Hepatocyte (in vitro differentiated cells): ENCODE measurements at regions not wholly inside any gene's neighbourhood (a gene's known extent, or its start where the extent isn't known, plus 50 kb on each side); places are given as distances from the start of the nearest gene placed in this dataset.

Experiments
- DNase-seq: peaks from one replicate; pipeline ENCODE4 v3.0.0-alpha.2; 2016; ENCODE audit warnings: low spot score
- H2AFZ ChIP-seq: fragments of 200-600 bp; sonication (generic); 2 replicates; pipeline ENCODE4 v1.6.0; 2016; ENCODE audit warnings: antibody characterized with exemption, mild to moderate bottlenecking
- H3K27ac ChIP-seq: fragments of 200-600 bp; sonication (generic); 2 replicates; pipeline ENCODE4 v1.5.1; 2016; ENCODE audit warnings: mild to moderate bottlenecking
- H3K27me3 ChIP-seq: fragments of 200-600 bp; sonication (generic); 2 replicates; pipeline ENCODE4 v1.6.1; 2016
- H3K36me3 ChIP-seq: fragments of 200-600 bp; sonication (generic); replicated peaks from 2 replicates; pipeline ENCODE4 v1.5.1; 2016; ENCODE audit warnings: low read depth; ENCODE audit not compliant: insufficient read depth
- H3K4me1 ChIP-seq: fragments of 200-600 bp; sonication (generic); 2 replicates; pipeline ENCODE4 v1.5.1; 2016; ENCODE audit warnings: mild to moderate bottlenecking, moderate library complexity; ENCODE audit not compliant: insufficient read depth
- H3K4me2 ChIP-seq: fragments of 200-600 bp; sonication (generic); 2 replicates; pipeline ENCODE4 v1.6.0; 2016
- H3K4me3 ChIP-seq: fragments of 200-600 bp; sonication (generic); 2 replicates; pipeline ENCODE4 v1.5.1; 2016; ENCODE audit warnings: mild to moderate bottlenecking
- H3K79me2 ChIP-seq: fragments of 200-600 bp; sonication (generic); 2 replicates; pipeline ENCODE4 v1.6.0; 2017; ENCODE audit warnings: mild to moderate bottlenecking
- H3K9me2 ChIP-seq: fragments of 200-600 bp; sonication (generic); replicated peaks from 2 replicates; pipeline ENCODE4 v1.6.0; 2017; ENCODE audit warnings: mild to moderate bottlenecking; ENCODE audit not compliant: insufficient read depth
- H3K9me3 ChIP-seq: fragments of 200-600 bp; sonication (generic); 2 replicates; pipeline ENCODE4 v1.5.1; 2016; ENCODE audit warnings: low read depth, mild to moderate bottlenecking
- H4K20me1 ChIP-seq: fragments of 200-600 bp; sonication (generic); 2 replicates; pipeline ENCODE4 v1.6.0; 2016; ENCODE audit warnings: mild to moderate bottlenecking; ENCODE audit not compliant: insufficient read depth, poor library complexity, severe bottlenecking
- EZH2 ChIP-seq: fragments of 200-600 bp; sonication (generic); IDR thresholded peaks from 2 replicates; pipeline ENCODE4 v1.6.1; 2016; ENCODE audit warnings: antibody characterized with exemption, mild to moderate bottlenecking, borderline replicate concordance
- EZH2phosphoT487 ChIP-seq: fragments of 200-600 bp; sonication (generic); IDR thresholded peaks from one replicate; pipeline ENCODE4 v1.6.1; 2018; ENCODE audit warnings: antibody characterized with exemption, mild to moderate bottlenecking, low read depth, moderate library complexity; ENCODE audit not compliant: unreplicated experiment, severe bottlenecking
- WGBS: methylation state at CpG from one replicate; pipeline ENCODE4 v1.1.6; 2016; ENCODE audit warnings: low lambda C conversion rate; ENCODE audit errors: missing lambda C conversion rate; 5-methylcytosine and 5-hydroxymethylcytosine counted together
- TF ChIP-seq, protein P1 (sequence below): fragments of 200-600 bp; sonication (generic); IDR thresholded peaks from 2 replicates; pipeline ENCODE4 v1.5.1; 2016; ENCODE audit warnings: antibody characterized with exemption, mild to moderate bottlenecking; ENCODE audit not compliant: poor library complexity

DNA sequence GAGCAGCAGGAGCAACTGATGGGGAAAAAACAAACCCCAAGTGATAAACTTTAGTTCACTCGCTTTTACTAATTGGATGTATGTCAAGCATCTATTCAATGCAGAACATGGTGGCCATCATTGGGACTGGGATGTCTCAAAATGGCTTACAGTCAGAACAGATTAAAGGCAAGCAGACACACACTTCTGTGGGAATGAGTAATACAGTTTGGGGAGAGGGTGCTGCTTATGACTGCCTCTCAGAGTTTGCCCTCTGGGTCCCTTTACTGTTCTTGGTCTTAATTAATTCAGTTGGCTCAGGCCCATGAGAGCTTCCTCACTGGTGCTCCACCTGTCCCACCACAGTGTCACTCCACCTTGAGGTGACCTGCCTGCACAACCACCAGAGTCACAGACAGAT, 119.5 kb downstream of the TBX19 start:
- peaks cover 18% of the 10 kb centered on the region for H3K4me1 ChIP-seq
- DNase-seq, result no peak
- 96% methylated on average over 1 of the region's 1 CpG for whole genome bisulfite sequencing
- H3K4me2 ChIP-seq, result no peak overlapping the region
- no peak overlapping the region for H2AFZ ChIP-seq
- H3K27ac ChIP-seq, result no peak overlapping the region
- H3K4me3 ChIP-seq, result no peak overlapping the region
- H3K79me2 ChIP-seq, result no peaks in the 10 kb centered on the region
- H3K9me3 ChIP-seq, result no peaks in the 10 kb centered on the region
- H3K9me2 ChIP-seq, result no peaks in the 10 kb centered on the region
- H3K27me3 ChIP-seq, result no peaks in the 10 kb centered on the region
- H4K20me1 ChIP-seq, result no peaks in the 10 kb centered on the region
- TF ChIP-seq EZH2phosphoT487, result no peak
- TF ChIP-seq, protein P1, sequence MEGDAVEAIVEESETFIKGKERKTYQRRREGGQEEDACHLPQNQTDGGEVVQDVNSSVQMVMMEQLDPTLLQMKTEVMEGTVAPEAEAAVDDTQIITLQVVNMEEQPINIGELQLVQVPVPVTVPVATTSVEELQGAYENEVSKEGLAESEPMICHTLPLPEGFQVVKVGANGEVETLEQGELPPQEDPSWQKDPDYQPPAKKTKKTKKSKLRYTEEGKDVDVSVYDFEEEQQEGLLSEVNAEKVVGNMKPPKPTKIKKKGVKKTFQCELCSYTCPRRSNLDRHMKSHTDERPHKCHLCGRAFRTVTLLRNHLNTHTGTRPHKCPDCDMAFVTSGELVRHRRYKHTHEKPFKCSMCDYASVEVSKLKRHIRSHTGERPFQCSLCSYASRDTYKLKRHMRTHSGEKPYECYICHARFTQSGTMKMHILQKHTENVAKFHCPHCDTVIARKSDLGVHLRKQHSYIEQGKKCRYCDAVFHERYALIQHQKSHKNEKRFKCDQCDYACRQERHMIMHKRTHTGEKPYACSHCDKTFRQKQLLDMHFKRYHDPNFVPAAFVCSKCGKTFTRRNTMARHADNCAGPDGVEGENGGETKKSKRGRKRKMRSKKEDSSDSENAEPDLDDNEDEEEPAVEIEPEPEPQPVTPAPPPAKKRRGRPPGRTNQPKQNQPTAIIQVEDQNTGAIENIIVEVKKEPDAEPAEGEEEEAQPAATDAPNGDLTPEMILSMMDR, result no peak
- TF ChIP-seq EZH2, result no peak
- H3K36me3 ChIP-seq, result no peaks in the 10 kb centered on the region

DNA sequence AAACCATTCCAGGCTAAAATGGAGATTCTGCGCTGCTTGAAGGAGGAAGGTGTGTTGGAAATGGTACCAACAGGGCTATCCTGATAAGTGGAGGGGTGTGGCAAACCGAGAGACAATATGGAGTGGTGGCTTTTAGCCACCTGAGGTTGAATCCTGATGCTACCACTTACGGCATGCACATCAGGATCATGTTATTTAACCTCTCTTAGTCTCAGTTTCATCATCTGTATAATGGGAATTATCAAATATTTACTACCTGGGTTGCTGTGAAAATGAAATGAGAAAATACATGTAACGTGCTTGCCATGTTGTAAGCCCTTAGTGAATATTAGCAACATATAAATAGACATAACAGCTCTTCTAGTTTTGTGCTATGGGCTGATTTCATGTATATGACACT, 117.1 kb downstream of the TBX19 start:
- H4K20me1 ChIP-seq, result no peaks in the 10 kb centered on the region
- no peaks in the 10 kb centered on the region for H3K79me2 ChIP-seq
- H3K4me3 ChIP-seq, result no peak overlapping the region
- H3K9me2 ChIP-seq, result no peaks in the 10 kb centered on the region
- no peaks in the 10 kb centered on the region for H3K36me3 ChIP-seq
- TF ChIP-seq, protein P1, result no peak
- TF ChIP-seq EZH2phosphoT487, result no peak
- TF ChIP-seq EZH2, result no peak
- H3K27me3 ChIP-seq, result no peaks in the 10 kb centered on the region
- no peak for DNase-seq
- 93% methylated on average over 4 of the region's 4 CpGs for WGBS
- H3K4me2 ChIP-seq, result no peak overlapping the region
- no peak overlapping the region for H3K27ac ChIP-seq
- H3K4me1 ChIP-seq, result peaks cover 15% of the 10 kb centered on the region
- no peaks in the 10 kb centered on the region for H3K9me3 ChIP-seq
- H2AFZ ChIP-seq, result no peak overlapping the region

DNA sequence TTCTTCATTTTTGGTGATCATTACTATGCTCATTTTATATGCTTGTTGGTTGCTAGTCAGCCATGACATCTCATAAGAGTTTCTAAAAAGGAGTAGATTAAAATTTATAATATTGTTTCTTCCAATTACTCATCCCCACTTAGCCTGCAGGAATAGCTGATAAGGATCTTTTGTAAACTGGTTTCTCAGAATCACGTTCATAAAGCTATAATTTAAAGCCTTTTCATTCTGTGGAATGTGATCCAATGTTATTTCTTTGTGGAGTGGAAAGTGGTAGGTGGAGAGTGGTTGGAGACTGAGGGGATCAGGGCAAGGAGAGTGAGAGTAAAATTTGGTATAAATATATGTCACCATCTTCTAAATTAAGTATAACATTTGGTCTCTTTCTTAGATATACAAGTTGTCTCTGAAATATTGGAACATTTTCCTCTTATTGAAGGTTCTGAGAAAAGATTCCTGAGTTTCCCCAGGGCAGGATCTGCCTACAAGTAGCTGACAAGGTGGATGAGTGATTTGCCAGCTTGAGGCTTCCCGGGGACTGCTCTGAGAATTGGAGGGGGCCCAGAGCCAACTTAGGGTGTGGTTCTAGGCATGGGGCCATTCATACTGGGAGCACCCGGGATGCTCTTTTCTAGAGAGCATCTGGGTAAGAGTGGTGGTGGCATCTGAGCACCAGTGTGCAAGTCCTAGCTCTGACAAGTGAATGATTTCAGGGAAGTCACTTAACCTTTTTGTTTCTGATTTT, 116.4 kb downstream of the TBX19 start:
- no peak overlapping the region for H2AFZ ChIP-seq
- H3K9me3 ChIP-seq, result no peaks in the 10 kb centered on the region
- no peak overlapping the region for H3K27ac ChIP-seq
- no peaks in the 10 kb centered on the region for H3K9me2 ChIP-seq
- peaks cover 12% of the 10 kb centered on the region for H3K4me1 ChIP-seq
- 42% methylated on average over 3 of the region's 3 CpGs for WGBS
- H4K20me1 ChIP-seq, result no peaks in the 10 kb centered on the region
- H3K79me2 ChIP-seq, result no peaks in the 10 kb centered on the region
- no peak overlapping the region for H3K4me3 ChIP-seq
- no peaks in the 10 kb centered on the region for H3K36me3 ChIP-seq
- no peak overlapping the region for H3K4me2 ChIP-seq
- no peak for DNase-seq
- TF ChIP-seq EZH2phosphoT487, result no peak
- TF ChIP-seq EZH2, result no peak
- TF ChIP-seq, protein P1, result no peak
- no peaks in the 10 kb centered on the region for H3K27me3 ChIP-seq
